ENCODE measurements at regions not wholly inside any gene's neighbourhood (a gene's known extent, or its start where the extent isn't known, plus 50 kb on each side); places are given as distances from the start of the nearest gene placed in this dataset.

DNA sequence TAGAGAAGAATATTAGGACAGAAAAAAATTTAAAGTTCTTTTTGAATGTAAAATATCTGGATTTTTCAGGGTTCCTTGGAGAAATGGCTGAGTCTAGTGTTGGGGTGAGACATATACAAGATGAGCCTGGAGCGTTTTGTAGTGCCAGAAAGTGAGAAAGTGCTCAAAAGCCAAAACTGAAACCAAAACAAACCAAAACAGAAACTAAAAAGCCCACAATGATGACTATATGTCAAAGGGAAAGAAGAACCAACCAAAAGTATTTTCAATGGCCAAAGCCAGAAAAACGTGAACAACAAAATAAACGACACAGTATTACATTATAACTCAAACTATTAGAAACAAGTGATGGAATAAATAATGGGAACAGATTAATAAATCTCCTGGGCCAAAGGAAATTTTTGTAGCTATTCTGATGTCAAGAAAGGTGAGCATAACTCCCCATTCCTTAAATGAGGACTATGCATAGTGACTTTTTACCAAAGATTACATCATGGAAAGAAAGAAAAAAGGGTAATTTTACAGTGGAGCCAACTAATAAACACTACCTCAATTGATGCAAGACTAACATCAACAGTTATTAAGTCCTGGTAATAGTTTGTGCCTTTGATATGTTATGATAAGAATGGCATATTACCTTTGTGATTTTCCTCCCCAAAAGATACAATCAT, 1137.6 kb downstream of the C4orf33 start:
- no TSS peak for BruUV-seq (replicated peaks)
- TF ChIP-seq, protein P1, sequence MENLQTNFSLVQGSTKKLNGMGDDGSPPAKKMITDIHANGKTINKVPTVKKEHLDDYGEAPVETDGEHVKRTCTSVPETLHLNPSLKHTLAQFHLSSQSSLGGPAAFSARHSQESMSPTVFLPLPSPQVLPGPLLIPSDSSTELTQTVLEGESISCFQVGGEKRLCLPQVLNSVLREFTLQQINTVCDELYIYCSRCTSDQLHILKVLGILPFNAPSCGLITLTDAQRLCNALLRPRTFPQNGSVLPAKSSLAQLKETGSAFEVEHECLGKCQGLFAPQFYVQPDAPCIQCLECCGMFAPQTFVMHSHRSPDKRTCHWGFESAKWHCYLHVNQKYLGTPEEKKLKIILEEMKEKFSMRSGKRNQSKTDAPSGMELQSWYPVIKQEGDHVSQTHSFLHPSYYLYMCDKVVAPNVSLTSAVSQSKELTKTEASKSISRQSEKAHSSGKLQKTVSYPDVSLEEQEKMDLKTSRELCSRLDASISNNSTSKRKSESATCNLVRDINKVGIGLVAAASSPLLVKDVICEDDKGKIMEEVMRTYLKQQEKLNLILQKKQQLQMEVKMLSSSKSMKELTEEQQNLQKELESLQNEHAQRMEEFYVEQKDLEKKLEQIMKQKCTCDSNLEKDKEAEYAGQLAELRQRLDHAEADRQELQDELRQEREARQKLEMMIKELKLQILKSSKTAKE (IDR thresholded peaks at IDR 0.05; ENCODE audit: low read depth, poor library complexity, severe bottlenecking) = no peak
- TF ChIP-seq HDGF (IDR thresholded peaks at IDR 0.05) (no peak), SUPT20H (IDR thresholded peaks at IDR 0.05; ENCODE audit: borderline replicate concordance, control insufficient read depth, low read depth, low read length) (no peak), RUNX3 (IDR thresholded peaks at IDR 0.05; ENCODE audit: low read length) (peak; percentile 62), POLR2A (IDR thresholded peaks at IDR 0.05; ENCODE audit: low read depth, low read length) (no peak), BMI1 (IDR thresholded peaks at IDR 0.05; ENCODE audit: borderline replicate concordance) (no peak), ASH2L (IDR thresholded peaks at IDR 0.05; ENCODE audit: borderline replicate concordance, low read depth) (no peak), ATF7 (IDR thresholded peaks at IDR 0.05; ENCODE audit: low read depth) (peak; percentile 85), DPF2 (IDR thresholded peaks at IDR 0.05) (no peak), MTA2 (IDR thresholded peaks at IDR 0.05; ENCODE audit: low read depth) (no peak), ZNF622 (IDR thresholded peaks at IDR 0.05) (no peak), SREBF1 (IDR thresholded peaks at IDR 0.05; ENCODE audit: low read length) (no peak), JUNB (IDR thresholded peaks at IDR 0.05) (peak; percentile 7; the same call in 1 of the 2 replicates)
- TF ChIP-seq, protein P2, sequence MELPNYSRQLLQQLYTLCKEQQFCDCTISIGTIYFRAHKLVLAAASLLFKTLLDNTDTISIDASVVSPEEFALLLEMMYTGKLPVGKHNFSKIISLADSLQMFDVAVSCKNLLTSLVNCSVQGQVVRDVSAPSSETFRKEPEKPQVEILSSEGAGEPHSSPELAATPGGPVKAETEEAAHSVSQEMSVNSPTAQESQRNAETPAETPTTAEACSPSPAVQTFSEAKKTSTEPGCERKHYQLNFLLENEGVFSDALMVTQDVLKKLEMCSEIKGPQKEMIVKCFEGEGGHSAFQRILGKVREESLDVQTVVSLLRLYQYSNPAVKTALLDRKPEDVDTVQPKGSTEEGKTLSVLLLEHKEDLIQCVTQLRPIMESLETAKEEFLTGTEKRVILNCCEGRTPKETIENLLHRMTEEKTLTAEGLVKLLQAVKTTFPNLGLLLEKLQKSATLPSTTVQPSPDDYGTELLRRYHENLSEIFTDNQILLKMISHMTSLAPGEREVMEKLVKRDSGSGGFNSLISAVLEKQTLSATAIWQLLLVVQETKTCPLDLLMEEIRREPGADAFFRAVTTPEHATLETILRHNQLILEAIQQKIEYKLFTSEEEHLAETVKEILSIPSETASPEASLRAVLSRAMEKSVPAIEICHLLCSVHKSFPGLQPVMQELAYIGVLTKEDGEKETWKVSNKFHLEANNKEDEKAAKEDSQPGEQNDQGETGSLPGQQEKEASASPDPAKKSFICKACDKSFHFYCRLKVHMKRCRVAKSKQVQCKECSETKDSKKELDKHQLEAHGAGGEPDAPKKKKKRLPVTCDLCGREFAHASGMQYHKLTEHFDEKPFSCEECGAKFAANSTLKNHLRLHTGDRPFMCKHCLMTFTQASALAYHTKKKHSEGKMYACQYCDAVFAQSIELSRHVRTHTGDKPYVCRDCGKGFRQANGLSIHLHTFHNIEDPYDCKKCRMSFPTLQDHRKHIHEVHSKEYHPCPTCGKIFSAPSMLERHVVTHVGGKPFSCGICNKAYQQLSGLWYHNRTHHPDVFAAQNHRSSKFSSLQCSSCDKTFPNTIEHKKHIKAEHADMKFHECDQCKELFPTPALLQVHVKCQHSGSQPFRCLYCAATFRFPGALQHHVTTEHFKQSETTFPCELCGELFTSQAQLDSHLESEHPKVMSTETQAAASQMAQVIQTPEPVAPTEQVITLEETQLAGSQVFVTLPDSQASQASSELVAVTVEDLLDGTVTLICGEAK (IDR thresholded peaks at IDR 0.05; ENCODE audit: borderline replicate concordance) = no peak
- TF ChIP-seq, protein P3, sequence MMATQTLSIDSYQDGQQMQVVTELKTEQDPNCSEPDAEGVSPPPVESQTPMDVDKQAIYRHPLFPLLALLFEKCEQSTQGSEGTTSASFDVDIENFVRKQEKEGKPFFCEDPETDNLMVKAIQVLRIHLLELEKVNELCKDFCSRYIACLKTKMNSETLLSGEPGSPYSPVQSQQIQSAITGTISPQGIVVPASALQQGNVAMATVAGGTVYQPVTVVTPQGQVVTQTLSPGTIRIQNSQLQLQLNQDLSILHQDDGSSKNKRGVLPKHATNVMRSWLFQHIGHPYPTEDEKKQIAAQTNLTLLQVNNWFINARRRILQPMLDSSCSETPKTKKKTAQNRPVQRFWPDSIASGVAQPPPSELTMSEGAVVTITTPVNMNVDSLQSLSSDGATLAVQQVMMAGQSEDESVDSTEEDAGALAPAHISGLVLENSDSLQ (IDR thresholded peaks at IDR 0.05) = peak; percentile 51; the same call in 1 of the 2 replicates
- WGBS (ENCODE audit: insufficient coverage, insufficient replicate concordance, low lambda C conversion rate, missing lambda C conversion rate) = 0% methylated on average over 3 of the region's 3 CpGs
- RAD21 ChIA-PET (ENCODE audit: unreplicated experiment) = no interaction called here
- ATAC-seq (peak; percentile 100), DNase-seq (ENCODE audit: low read depth, low spot score) (peak; percentile 35), FAIRE-seq (peak; percentile 89)
- H3K4me3 ChIP-seq = no peak overlapping the region
- no peaks in the 10 kb centered on the region for H3K79me2 ChIP-seq (ENCODE audit: control insufficient read depth, insufficient read depth, low read length)
- H3K36me3 ChIP-seq (ENCODE audit: control insufficient read depth in 2 of 2, insufficient read depth in 2 of 2, low read length in 1 of 2) = no peaks in the 10 kb centered on the region
- intact Hi-C loops (cut with micrococcal nuclease; ENCODE audit: unreplicated experiment) = no loop called here
- in situ Hi-C loops (cut with MboI) = no loop called here
- POLR2A ChIA-PET = no interaction called here
- H3K4me2 ChIP-seq (ENCODE audit: control insufficient read depth, insufficient read depth) = peak overlapping the region; percentile 7; the same call in 1 of the 2 replicates
- H3K27me3 ChIP-seq (replicated peaks in 1 of 2; ENCODE audit: control insufficient read depth in 2 of 2, insufficient read depth in 2 of 2, low read length in 1 of 2) = no peaks in the 10 kb centered on the region
- H2AFZ ChIP-seq (ENCODE audit: control insufficient read depth, low read depth, low read length) = peak overlapping the region; percentile 48
- H3K4me1 ChIP-seq (ENCODE audit: control insufficient read depth, insufficient read depth, low read length) = no peaks in the 10 kb centered on the region
- H3K27ac ChIP-seq (ENCODE audit: control insufficient read depth, insufficient read depth) = no peak overlapping the region
- H3K9ac ChIP-seq (ENCODE audit: control insufficient read depth, insufficient read depth, low read length) = no peak overlapping the region
- H4K20me1 ChIP-seq (ENCODE audit: control insufficient read depth, insufficient read depth) = no peaks in the 10 kb centered on the region
- no peaks in the 10 kb centered on the region for H3K9me3 ChIP-seq (replicated peaks; ENCODE audit: control insufficient read depth, insufficient read depth, low read length)
- SMC1A ChIA-PET (ENCODE audit: uncharacterized antibody, unreplicated experiment) = no interaction called here
- CTCF ChIA-PET = no interaction called here

All from GM12878 (cell line).